ENCODE measurements at regions not wholly inside any gene's neighbourhood (a gene's known extent, or its start where the extent isn't known, plus 50 kb on each side); places are given as distances from the start of the nearest gene placed in this dataset.

GRCh38 chr3:81033684-81034083 lies 727.8 kb downstream of the GBE1 start:
- TF ChIP-seq CTCF (IDR thresholded peaks at IDR 0.05; ENCODE audit: insufficient read depth, low read length, poor library complexity, severe bottlenecking): no peak
- Histone ChIP-seq H3K27me3 (replicated peaks; ENCODE audit: control insufficient read depth, insufficient read depth, low read length) (no peaks in the 10 kb centered on the region), H3K36me3 (ENCODE audit: control insufficient read depth, insufficient read depth, low read length) (no peaks in the 10 kb centered on the region), H3K4me3 (replicated peaks; ENCODE audit: low read depth, low read length) (no peak overlapping the region)
- DNase-seq (ENCODE audit: extremely low read depth, insufficient read length): no peak

- H3K36me3 ChIP-seq (ENCODE audit: control insufficient read depth, insufficient read depth, low read length): no peaks in the 10 kb centered on the region
- no peak for TF ChIP-seq CTCF (IDR thresholded peaks at IDR 0.05; ENCODE audit: insufficient read depth, low read length, poor library complexity, severe bottlenecking)
- no peak for DNase-seq (ENCODE audit: extremely low read depth, insufficient read length)
- no peaks in the 10 kb centered on the region for H3K27me3 ChIP-seq (replicated peaks; ENCODE audit: control insufficient read depth, insufficient read depth, low read length)
- no peak overlapping the region for H3K4me3 ChIP-seq (replicated peaks; ENCODE audit: low read depth, low read length)
These were observed 728.3 kb downstream of the GBE1 start for GRCh38 chr3:81033185-81033584.

GRCh38 chr3:81029861-81030260 lies 731.6 kb downstream of the GBE1 start:
- no peaks in the 10 kb centered on the region for H3K36me3 ChIP-seq (ENCODE audit: control insufficient read depth, insufficient read depth, low read length)
- no peak for DNase-seq (ENCODE audit: extremely low read depth, insufficient read length)
- no peak for TF ChIP-seq CTCF (IDR thresholded peaks at IDR 0.05; ENCODE audit: insufficient read depth, low read length, poor library complexity, severe bottlenecking)
- H3K4me3 ChIP-seq (replicated peaks; ENCODE audit: low read depth, low read length): no peak overlapping the region
- H3K27me3 ChIP-seq (replicated peaks; ENCODE audit: control insufficient read depth, insufficient read depth, low read length): no peaks in the 10 kb centered on the region

GRCh38 chr3:81027344-81027743 lies 734.1 kb downstream of the GBE1 start:
- no peak for DNase-seq (ENCODE audit: extremely low read depth, insufficient read length)
- H3K27me3 ChIP-seq (replicated peaks; ENCODE audit: control insufficient read depth, insufficient read depth, low read length): no peaks in the 10 kb centered on the region
- no peak overlapping the region for H3K4me3 ChIP-seq (replicated peaks; ENCODE audit: low read depth, low read length)
- H3K36me3 ChIP-seq (ENCODE audit: control insufficient read depth, insufficient read depth, low read length): no peaks in the 10 kb centered on the region
- no peak for TF ChIP-seq CTCF (IDR thresholded peaks at IDR 0.05; ENCODE audit: insufficient read depth, low read length, poor library complexity, severe bottlenecking)

GRCh38 chr3:81024560-81024959 lies 736.9 kb downstream of the GBE1 start:
- no peak for DNase-seq (ENCODE audit: extremely low read depth, insufficient read length)
- no peak for TF ChIP-seq CTCF (IDR thresholded peaks at IDR 0.05; ENCODE audit: insufficient read depth, low read length, poor library complexity, severe bottlenecking)
- no peaks in the 10 kb centered on the region for H3K36me3 ChIP-seq (ENCODE audit: control insufficient read depth, insufficient read depth, low read length)
- H3K4me3 ChIP-seq (replicated peaks; ENCODE audit: low read depth, low read length): no peak overlapping the region
- H3K27me3 ChIP-seq (replicated peaks; ENCODE audit: control insufficient read depth, insufficient read depth, low read length): no peaks in the 10 kb centered on the region

GRCh38 chr3:81022339-81022738 lies 739.1 kb downstream of the GBE1 start:
- no peak for TF ChIP-seq CTCF (IDR thresholded peaks at IDR 0.05; ENCODE audit: insufficient read depth, low read length, poor library complexity, severe bottlenecking)
- Histone ChIP-seq H3K27me3 (replicated peaks; ENCODE audit: control insufficient read depth, insufficient read depth, low read length) (no peaks in the 10 kb centered on the region), H3K4me3 (replicated peaks; ENCODE audit: low read depth, low read length) (no peak overlapping the region)

More at GRCh38 chr3:81022339-81022738, 739.1 kb downstream of the GBE1 start:
- no peak for DNase-seq (ENCODE audit: extremely low read depth, insufficient read length)
- H3K36me3 ChIP-seq (ENCODE audit: control insufficient read depth, insufficient read depth, low read length): no peaks in the 10 kb centered on the region

Measured in GM06990 (cell line).